ENCODE measurements at regions not wholly inside any gene's neighbourhood (a gene's known extent, or its start where the extent isn't known, plus 50 kb on each side); places are given as distances from the start of the nearest gene placed in this dataset.

- H3K27ac ChIP-seq (ENCODE audit: low read depth, low read length): no peak overlapping the region
- H3K4me1 ChIP-seq (ENCODE audit: insufficient read depth, low read length): no peaks in the 10 kb centered on the region
- H3K36me3 ChIP-seq (ENCODE audit: insufficient read depth, low read length): no peaks in the 10 kb centered on the region
- H3K4me3 ChIP-seq (ENCODE audit: insufficient read depth, low read length): no peak overlapping the region
- H3K9me3 ChIP-seq (ENCODE audit: low read depth, low read length): no peaks in the 10 kb centered on the region
- no peak overlapping the region for H2AFZ ChIP-seq (ENCODE audit: low read length)
- H3K4me2 ChIP-seq (ENCODE audit: insufficient read depth, low read length): no peak overlapping the region
- no peaks in the 10 kb centered on the region for H4K20me1 ChIP-seq (ENCODE audit: insufficient read depth, low read length)
- DNase-seq (ENCODE audit: insufficient read length, low spot score, missing footprints): no peak
- H3K79me2 ChIP-seq (ENCODE audit: insufficient read depth, low read length): no peaks in the 10 kb centered on the region
- H3K27me3 ChIP-seq (ENCODE audit: insufficient read depth, low read length): peaks cover 7% of the 10 kb centered on the region
- TF ChIP-seq CTCF (IDR thresholded peaks at IDR 0.05; ENCODE audit: extremely low read depth, low read depth, low read length): no peak
Observed at GRCh38 chr1:22284236-22284635, 141.3 kb upstream of the WNT4 start.

- Histone ChIP-seq H3K79me2 (ENCODE audit: insufficient read depth, low read length) (no peaks in the 10 kb centered on the region), H3K36me3 (ENCODE audit: insufficient read depth, low read length) (no peaks in the 10 kb centered on the region), H4K20me1 (ENCODE audit: insufficient read depth, low read length) (no peaks in the 10 kb centered on the region), H3K4me3 (ENCODE audit: insufficient read depth, low read length) (no peak overlapping the region), H3K27me3 (ENCODE audit: insufficient read depth, low read length) (peaks cover 7% of the 10 kb centered on the region), H2AFZ (ENCODE audit: low read length) (no peak overlapping the region), H3K9me3 (ENCODE audit: low read depth, low read length) (no peaks in the 10 kb centered on the region), H3K4me1 (ENCODE audit: insufficient read depth, low read length) (no peaks in the 10 kb centered on the region), H3K27ac (ENCODE audit: low read depth, low read length) (no peak overlapping the region), H3K4me2 (ENCODE audit: insufficient read depth, low read length) (no peak overlapping the region)
- no peak for TF ChIP-seq CTCF (IDR thresholded peaks at IDR 0.05; ENCODE audit: extremely low read depth, low read depth, low read length)
- DNase-seq (ENCODE audit: insufficient read length, low spot score, missing footprints): peak; percentile 43
Observed at GRCh38 chr1:22284906-22285548, 142.1 kb upstream of the WNT4 start.

GRCh38 chr1:22285549-22286396 lies 142.9 kb upstream of the WNT4 start:
- no peaks in the 10 kb centered on the region for H3K9me3 ChIP-seq (ENCODE audit: low read depth, low read length)
- peaks cover 7% of the 10 kb centered on the region for H3K27me3 ChIP-seq (ENCODE audit: insufficient read depth, low read length)
- no peaks in the 10 kb centered on the region for H4K20me1 ChIP-seq (ENCODE audit: insufficient read depth, low read length)
- TF ChIP-seq CTCF (IDR thresholded peaks at IDR 0.05; ENCODE audit: extremely low read depth, low read depth, low read length): no peak
- no peaks in the 10 kb centered on the region for H3K36me3 ChIP-seq (ENCODE audit: insufficient read depth, low read length)
- H2AFZ ChIP-seq (ENCODE audit: low read length): no peak overlapping the region
- no peak overlapping the region for H3K4me2 ChIP-seq (ENCODE audit: insufficient read depth, low read length)
- no peaks in the 10 kb centered on the region for H3K79me2 ChIP-seq (ENCODE audit: insufficient read depth, low read length)
- H3K4me1 ChIP-seq (ENCODE audit: insufficient read depth, low read length): no peaks in the 10 kb centered on the region
- no peak overlapping the region for H3K4me3 ChIP-seq (ENCODE audit: insufficient read depth, low read length)
- no peak overlapping the region for H3K27ac ChIP-seq (ENCODE audit: low read depth, low read length)
- peak; percentile 83 for DNase-seq (ENCODE audit: insufficient read length, low spot score, missing footprints)

- no peak for TF ChIP-seq CTCF (IDR thresholded peaks at IDR 0.05; ENCODE audit: extremely low read depth, low read depth, low read length)
- peaks cover 7% of the 10 kb centered on the region for H3K27me3 ChIP-seq (ENCODE audit: insufficient read depth, low read length)
Observed at GRCh38 chr1:22286491-22286890, 143.6 kb upstream of the WNT4 start.

More at GRCh38 chr1:22286491-22286890, 143.6 kb upstream of the WNT4 start:
- no peak overlapping the region for H3K4me2 ChIP-seq (ENCODE audit: insufficient read depth, low read length)
- H3K4me1 ChIP-seq (ENCODE audit: insufficient read depth, low read length): no peaks in the 10 kb centered on the region
- no peaks in the 10 kb centered on the region for H3K79me2 ChIP-seq (ENCODE audit: insufficient read depth, low read length)
- H2AFZ ChIP-seq (ENCODE audit: low read length): no peak overlapping the region
- no peak overlapping the region for H3K27ac ChIP-seq (ENCODE audit: low read depth, low read length)
- no peak overlapping the region for H3K4me3 ChIP-seq (ENCODE audit: insufficient read depth, low read length)
- H4K20me1 ChIP-seq (ENCODE audit: insufficient read depth, low read length): peaks cover 1% of the 10 kb centered on the region
- no peaks in the 10 kb centered on the region for H3K9me3 ChIP-seq (ENCODE audit: low read depth, low read length)
- DNase-seq (ENCODE audit: insufficient read length, low spot score, missing footprints): peak; percentile 45
- no peaks in the 10 kb centered on the region for H3K36me3 ChIP-seq (ENCODE audit: insufficient read depth, low read length)

Measured in osteoblast (primary cell).